ENCODE measurements at regions not wholly inside any gene's neighbourhood (a gene's known extent, or its start where the extent isn't known, plus 50 kb on each side); places are given as distances from the start of the nearest gene placed in this dataset.
"Not testable (repeated sequence)": the region's sequence is repeated elsewhere in the genome, so short reads cannot be mapped to it uniquely, and the experiment has no call there.

- no peak overlapping the region for H3K4me2 ChIP-seq (ENCODE audit: low read length)
- H3K4me1 ChIP-seq (ENCODE audit: control insufficient read depth, low read length): no peaks in the 10 kb centered on the region
- H3K9me3 ChIP-seq (ENCODE audit: control insufficient read depth, insufficient read depth, low read length): no peaks in the 10 kb centered on the region
- no peak overlapping the region for H3K27ac ChIP-seq (ENCODE audit: low read depth, low read length)
- no peaks in the 10 kb centered on the region for H4K20me1 ChIP-seq (ENCODE audit: control insufficient read depth, insufficient read depth, low read depth, low read length)
- H3F3A ChIP-seq (ENCODE audit: control insufficient read depth, insufficient read depth): no peaks in the 10 kb centered on the region
- no peaks in the 10 kb centered on the region for H3K79me2 ChIP-seq (ENCODE audit: control insufficient read depth, low read length)
- H3K36me3 ChIP-seq (ENCODE audit: control insufficient read depth, low read length): no peaks in the 10 kb centered on the region
- no peak overlapping the region for H3K4me3 ChIP-seq (ENCODE audit: low read length)
- no peaks in the 10 kb centered on the region for H3K9me2 ChIP-seq (replicated peaks; ENCODE audit: control insufficient read depth, low read length)
- H3K27me3 ChIP-seq (ENCODE audit: control insufficient read depth, low read length): no peaks in the 10 kb centered on the region
- TF ChIP-seq CTCF (IDR thresholded peaks at IDR 0.05; ENCODE audit: low read depth, low read length, poor library complexity, severe bottlenecking) (peak; percentile 62), EZH2phosphoT487 (IDR thresholded peaks at IDR 0.05; ENCODE audit: borderline replicate concordance, low read length) (no peak)
Observed at GRCh38 chr22:44567846-44568493, 69.9 kb upstream of the RTL6 start.

- not testable (repeated sequence) for H3K4me1 ChIP-seq (ENCODE audit: control insufficient read depth, low read length); H3K36me3 ChIP-seq (ENCODE audit: control insufficient read depth, low read length); H4K20me1 ChIP-seq (ENCODE audit: control insufficient read depth, insufficient read depth, low read depth, low read length); H3K27me3 ChIP-seq (ENCODE audit: control insufficient read depth, low read length); H3K27ac ChIP-seq (ENCODE audit: low read depth, low read length); H3K4me2 ChIP-seq (ENCODE audit: low read length); H3K9me2 ChIP-seq (replicated peaks; ENCODE audit: control insufficient read depth, low read length); H3K9me3 ChIP-seq (ENCODE audit: control insufficient read depth, insufficient read depth, low read length); H3K79me2 ChIP-seq (ENCODE audit: control insufficient read depth, low read length); H3F3A ChIP-seq (ENCODE audit: control insufficient read depth, insufficient read depth); H3K4me3 ChIP-seq (ENCODE audit: low read length)
Observed at GRCh38 chr22:44567378-44567841, 69.4 kb upstream of the RTL6 start.

GRCh38 chr22:44566911-44567310 is 68.9 kb upstream of the RTL6 start:
- no peaks in the 10 kb centered on the region for H3K27me3 ChIP-seq (ENCODE audit: control insufficient read depth, low read length)
- no peaks in the 10 kb centered on the region for H3K4me1 ChIP-seq (ENCODE audit: control insufficient read depth, low read length)
- H3K4me2 ChIP-seq (ENCODE audit: low read length): no peak overlapping the region
- H3F3A ChIP-seq (ENCODE audit: control insufficient read depth, insufficient read depth): no peaks in the 10 kb centered on the region
- no peaks in the 10 kb centered on the region for H4K20me1 ChIP-seq (ENCODE audit: control insufficient read depth, insufficient read depth, low read depth, low read length)
- H3K36me3 ChIP-seq (ENCODE audit: control insufficient read depth, low read length): no peaks in the 10 kb centered on the region
- no peak overlapping the region for H3K4me3 ChIP-seq (ENCODE audit: low read length)
- H3K9me2 ChIP-seq (replicated peaks; ENCODE audit: control insufficient read depth, low read length): no peaks in the 10 kb centered on the region
- H3K79me2 ChIP-seq (ENCODE audit: control insufficient read depth, low read length): no peaks in the 10 kb centered on the region
- no peak overlapping the region for H3K27ac ChIP-seq (ENCODE audit: low read depth, low read length)
- H3K9me3 ChIP-seq (ENCODE audit: control insufficient read depth, insufficient read depth, low read length): no peaks in the 10 kb centered on the region
- no peak for TF ChIP-seq CTCF (IDR thresholded peaks at IDR 0.05; ENCODE audit: low read depth, low read length, poor library complexity, severe bottlenecking)
- no peak for TF ChIP-seq EZH2phosphoT487 (IDR thresholded peaks at IDR 0.05; ENCODE audit: borderline replicate concordance, low read length)

GRCh38 chr22:44562651-44563050 is 64.6 kb upstream of the RTL6 start:
- not testable (repeated sequence) for H3K9me3 ChIP-seq (ENCODE audit: control insufficient read depth, insufficient read depth, low read length); H3K27me3 ChIP-seq (ENCODE audit: control insufficient read depth, low read length); H3K4me3 ChIP-seq (ENCODE audit: low read length); H3K36me3 ChIP-seq (ENCODE audit: control insufficient read depth, low read length); H3K79me2 ChIP-seq (ENCODE audit: control insufficient read depth, low read length); H4K20me1 ChIP-seq (ENCODE audit: control insufficient read depth, insufficient read depth, low read depth, low read length); H3K4me2 ChIP-seq (ENCODE audit: low read length); H3F3A ChIP-seq (ENCODE audit: control insufficient read depth, insufficient read depth); H3K4me1 ChIP-seq (ENCODE audit: control insufficient read depth, low read length); H3K27ac ChIP-seq (ENCODE audit: low read depth, low read length); H3K9me2 ChIP-seq (replicated peaks; ENCODE audit: control insufficient read depth, low read length)

Measured in DOHH2 (cell line).